Epithelial cell of esophagus (primary cell): ENCODE measurements at regions not wholly inside any gene's neighbourhood (a gene's known extent, or its start where the extent isn't known, plus 50 kb on each side); places are given as distances from the start of the nearest gene placed in this dataset.

Experiments used
- DNase-seq: peaks from one replicate; pipeline ENCODE4 v3.0.0; 2010; ENCODE audit warnings: low read depth
- H3K4me3 ChIP-seq: 2 replicates; pipeline ENCODE4 v1.5.1; 2011; ENCODE audit warnings: mild to moderate bottlenecking, low read length, control low read depth
- TF ChIP-seq, protein P1 (sequence below): IDR thresholded peaks from 2 replicates; pipeline ENCODE4 v1.5.1; 2011; ENCODE audit warnings: low read depth, mild to moderate bottlenecking, low read length, control low read depth, inconsistent platforms; ENCODE audit not compliant: insufficient read depth; ENCODE audit errors: missing control alignments

DNA sequence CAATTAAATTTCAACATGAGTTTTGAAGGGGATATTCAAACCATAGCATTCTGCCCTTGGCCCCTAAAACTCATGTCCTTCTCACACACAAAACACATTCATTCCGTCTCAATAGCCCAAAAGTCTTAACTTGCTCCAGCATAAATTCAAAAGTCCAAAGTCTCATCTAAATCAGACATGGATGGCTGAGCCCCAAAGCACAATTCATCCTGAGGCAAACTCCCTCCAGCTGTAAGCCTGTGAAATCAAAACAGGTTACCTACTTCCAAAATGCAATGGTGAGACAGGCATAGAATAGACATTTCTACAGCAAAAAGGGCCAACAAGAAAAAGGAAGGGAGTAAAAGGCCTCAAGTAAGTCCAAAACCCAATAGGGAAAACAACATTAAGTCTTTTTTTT lies 245.8 kb downstream of the TTC32 start:
- no peak for DNase-seq
- TF ChIP-seq, protein P1, sequence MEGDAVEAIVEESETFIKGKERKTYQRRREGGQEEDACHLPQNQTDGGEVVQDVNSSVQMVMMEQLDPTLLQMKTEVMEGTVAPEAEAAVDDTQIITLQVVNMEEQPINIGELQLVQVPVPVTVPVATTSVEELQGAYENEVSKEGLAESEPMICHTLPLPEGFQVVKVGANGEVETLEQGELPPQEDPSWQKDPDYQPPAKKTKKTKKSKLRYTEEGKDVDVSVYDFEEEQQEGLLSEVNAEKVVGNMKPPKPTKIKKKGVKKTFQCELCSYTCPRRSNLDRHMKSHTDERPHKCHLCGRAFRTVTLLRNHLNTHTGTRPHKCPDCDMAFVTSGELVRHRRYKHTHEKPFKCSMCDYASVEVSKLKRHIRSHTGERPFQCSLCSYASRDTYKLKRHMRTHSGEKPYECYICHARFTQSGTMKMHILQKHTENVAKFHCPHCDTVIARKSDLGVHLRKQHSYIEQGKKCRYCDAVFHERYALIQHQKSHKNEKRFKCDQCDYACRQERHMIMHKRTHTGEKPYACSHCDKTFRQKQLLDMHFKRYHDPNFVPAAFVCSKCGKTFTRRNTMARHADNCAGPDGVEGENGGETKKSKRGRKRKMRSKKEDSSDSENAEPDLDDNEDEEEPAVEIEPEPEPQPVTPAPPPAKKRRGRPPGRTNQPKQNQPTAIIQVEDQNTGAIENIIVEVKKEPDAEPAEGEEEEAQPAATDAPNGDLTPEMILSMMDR: no peak
- no peak overlapping the region for H3K4me3 ChIP-seq

DNA sequence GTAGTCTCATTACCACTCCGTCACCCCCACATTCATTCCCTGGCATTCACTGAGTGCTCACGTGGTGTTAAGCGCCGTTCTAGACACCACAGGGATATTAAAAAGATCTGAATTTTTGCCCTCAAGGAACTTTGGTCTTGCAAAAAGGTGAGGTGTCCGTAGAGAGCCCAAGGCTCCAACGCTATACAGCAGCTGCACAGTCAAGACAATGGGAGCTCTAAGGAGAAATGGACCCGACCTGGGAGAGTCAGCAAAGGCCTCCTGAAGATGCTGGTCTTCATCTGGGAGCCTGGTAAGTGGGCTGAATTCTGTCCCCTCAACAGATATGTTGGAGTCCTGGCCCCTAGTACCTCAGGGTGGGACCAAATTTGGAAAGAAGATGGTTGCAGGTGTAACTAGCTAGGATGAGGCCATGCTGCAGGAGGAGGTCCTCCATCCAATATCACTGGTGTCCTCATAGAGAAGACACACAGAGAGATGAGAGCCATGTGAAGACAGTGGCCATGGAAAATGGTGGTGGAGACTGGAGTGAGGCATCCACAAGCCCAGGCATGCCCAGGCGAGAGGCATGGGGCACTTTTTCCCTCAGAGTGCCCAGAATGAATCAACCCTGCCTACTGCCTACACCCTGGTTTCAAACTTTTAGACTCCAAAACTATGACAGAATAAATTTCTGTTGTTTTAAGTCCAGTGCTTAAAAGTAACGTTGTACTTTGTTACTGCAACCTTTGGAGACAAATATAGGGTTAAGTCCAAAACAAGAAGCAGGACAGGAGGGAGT lies 247.3 kb downstream of the TTC32 start:
- TF ChIP-seq, protein P1: no peak
- no peak overlapping the region for H3K4me3 ChIP-seq
- DNase-seq: peak; percentile 81

DNA sequence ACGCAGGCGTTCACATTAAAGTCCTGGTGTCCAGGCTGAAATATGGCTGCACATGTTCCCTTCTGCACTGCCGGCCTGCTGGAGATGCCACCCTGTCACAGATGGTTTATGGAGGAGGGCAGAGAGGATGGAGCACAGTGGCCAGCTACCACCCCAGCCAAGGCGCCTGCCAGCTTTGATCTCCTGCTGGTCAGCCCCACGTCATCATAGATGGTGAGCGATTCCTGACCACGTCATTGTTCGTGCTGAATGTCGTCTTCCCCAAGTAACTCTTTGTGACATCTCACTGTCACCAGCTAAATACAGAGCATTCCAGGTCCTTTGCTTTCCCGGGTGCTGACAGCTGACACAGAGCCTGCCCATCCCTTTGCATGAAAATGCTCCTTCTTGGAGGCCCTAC lies 248.3 kb downstream of the TTC32 start:
- DNase-seq: no peak
- TF ChIP-seq, protein P1: no peak

DNA sequence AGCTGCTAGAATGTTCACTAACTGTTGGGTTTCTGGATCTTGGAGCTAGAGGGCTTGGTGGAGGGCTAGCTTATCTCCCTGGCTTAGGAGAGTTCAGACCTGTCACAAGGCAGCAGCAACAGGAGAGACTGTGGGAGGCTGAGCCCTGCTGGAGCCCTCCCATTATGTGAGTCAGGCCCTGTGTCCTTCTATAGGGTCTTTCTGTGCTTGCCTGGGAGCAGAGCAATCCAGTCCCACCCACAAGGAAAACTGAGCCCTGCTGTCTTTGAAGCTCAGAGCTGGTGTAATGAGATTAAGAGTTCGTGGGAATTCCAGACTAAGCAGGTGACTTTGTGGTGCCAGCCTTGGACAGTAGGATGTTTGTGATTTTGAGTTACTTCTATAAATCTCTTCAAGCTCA lies 249.0 kb downstream of the TTC32 start:
- H3K4me3 ChIP-seq: no peak overlapping the region
- TF ChIP-seq, protein P1: no peak
- DNase-seq: no peak

More for the DNA sequence above, 248.3 kb downstream of the TTC32 start:
- no peak overlapping the region for H3K4me3 ChIP-seq

DNA sequence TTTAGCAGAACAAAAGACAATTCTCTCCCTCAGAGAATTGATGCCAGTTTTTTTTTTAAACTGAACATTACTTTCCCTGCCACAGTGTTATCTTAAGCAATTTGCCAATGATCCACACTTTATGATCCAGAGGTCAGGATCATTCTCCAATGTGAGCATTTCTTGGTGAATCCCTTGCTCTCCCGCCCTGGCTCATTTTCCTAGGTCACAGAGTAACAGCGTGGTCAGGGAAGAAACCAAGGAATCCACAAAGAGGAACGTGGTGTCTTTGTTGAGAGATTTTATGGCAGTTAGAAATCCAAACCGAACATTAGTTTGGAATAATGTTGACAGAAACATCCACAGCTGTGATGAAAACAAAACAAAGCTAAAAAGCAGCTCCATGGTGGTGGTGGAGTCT lies 250.3 kb downstream of the TTC32 start:
- TF ChIP-seq, protein P1: no peak
- no peak for DNase-seq
- H3K4me3 ChIP-seq: no peak overlapping the region

DNA sequence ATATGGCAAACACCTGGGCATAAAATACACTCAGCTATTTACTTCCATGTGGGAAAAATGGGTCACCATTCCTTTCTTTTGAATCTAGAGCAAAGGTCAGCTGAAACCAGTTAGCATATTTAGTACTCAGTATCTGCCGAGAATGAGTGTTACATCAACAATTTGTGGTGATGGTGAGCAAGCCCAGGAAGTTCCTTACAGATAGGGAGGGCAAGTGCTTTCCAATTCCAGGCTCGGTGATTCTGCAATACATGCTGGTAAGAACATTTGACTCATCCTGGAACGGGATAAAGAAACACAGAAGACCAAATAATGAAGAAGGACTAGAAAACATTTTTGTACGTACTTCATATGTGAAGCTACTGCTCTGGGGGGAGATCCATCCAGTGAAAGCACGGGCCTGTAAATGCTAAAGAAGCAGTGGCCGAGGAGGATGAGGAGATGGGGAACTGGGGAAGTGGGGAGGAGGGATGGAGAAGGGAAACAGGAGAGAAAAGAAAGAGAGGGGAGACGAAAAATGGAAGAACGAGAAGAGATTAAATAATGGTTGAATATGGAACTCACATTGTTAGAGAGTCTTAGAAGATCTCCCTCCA lies 251.9 kb downstream of the TTC32 start:
- no peak overlapping the region for H3K4me3 ChIP-seq
- DNase-seq: peak; percentile 100
- TF ChIP-seq, protein P1: no peak
